ENCODE measurements at regions not wholly inside any gene's neighbourhood (a gene's known extent, or its start where the extent isn't known, plus 50 kb on each side); places are given as distances from the start of the nearest gene placed in this dataset.

DNA sequence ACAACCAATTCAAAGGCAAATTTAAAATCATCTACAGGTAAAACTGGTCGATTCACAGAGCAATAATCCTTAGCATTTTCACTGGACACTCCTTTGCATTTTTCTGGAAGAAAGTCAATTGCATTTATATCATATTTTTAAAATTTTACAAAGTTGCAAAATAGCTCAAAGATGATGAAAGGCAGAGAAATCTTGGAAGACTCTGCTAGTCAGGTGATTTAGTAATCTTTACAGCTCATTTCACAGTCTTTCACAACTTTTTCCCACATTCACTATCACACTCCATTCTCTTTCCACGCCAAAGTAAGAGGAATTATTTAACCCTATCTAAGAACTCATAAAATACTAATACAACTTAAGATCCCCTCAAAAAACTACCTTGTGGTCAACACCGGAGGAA, 1063.8 kb downstream of the EFNB2 start:
- TF ChIP-seq, protein P1, sequence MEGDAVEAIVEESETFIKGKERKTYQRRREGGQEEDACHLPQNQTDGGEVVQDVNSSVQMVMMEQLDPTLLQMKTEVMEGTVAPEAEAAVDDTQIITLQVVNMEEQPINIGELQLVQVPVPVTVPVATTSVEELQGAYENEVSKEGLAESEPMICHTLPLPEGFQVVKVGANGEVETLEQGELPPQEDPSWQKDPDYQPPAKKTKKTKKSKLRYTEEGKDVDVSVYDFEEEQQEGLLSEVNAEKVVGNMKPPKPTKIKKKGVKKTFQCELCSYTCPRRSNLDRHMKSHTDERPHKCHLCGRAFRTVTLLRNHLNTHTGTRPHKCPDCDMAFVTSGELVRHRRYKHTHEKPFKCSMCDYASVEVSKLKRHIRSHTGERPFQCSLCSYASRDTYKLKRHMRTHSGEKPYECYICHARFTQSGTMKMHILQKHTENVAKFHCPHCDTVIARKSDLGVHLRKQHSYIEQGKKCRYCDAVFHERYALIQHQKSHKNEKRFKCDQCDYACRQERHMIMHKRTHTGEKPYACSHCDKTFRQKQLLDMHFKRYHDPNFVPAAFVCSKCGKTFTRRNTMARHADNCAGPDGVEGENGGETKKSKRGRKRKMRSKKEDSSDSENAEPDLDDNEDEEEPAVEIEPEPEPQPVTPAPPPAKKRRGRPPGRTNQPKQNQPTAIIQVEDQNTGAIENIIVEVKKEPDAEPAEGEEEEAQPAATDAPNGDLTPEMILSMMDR (IDR thresholded peaks at IDR 0.05; ENCODE audit: low read length) = no peak
- no peak for TF ChIP-seq EZH2 (IDR thresholded peaks at IDR 0.05; ENCODE audit: borderline replicate concordance, low read length)
